ENCODE measurements at regions not wholly inside any gene's neighbourhood (a gene's known extent, or its start where the extent isn't known, plus 50 kb on each side); places are given as distances from the start of the nearest gene placed in this dataset.

DNA sequence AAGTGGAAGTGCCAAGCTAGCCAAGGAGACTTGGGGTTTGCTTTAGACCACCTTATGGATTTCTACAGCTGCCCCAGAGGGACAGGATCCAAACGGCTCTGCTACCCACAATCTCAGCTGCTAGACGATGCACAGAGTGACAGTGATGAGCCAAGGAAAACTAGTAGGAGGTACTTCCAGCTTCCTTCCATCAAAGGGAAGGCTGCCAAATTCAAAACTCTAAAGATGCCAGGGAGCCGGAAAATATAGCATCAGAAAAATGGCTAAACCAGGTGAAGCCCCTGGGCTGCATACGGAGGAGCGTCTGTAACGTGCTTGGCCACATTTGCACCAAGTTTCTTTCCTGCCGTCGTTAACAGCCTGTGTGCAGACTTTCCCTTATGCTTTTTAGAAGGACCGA, 245.5 kb upstream of the ZNF521 start:
- H3K36me3 ChIP-seq (ENCODE audit: insufficient read depth, low read length, poor library complexity, severe bottlenecking): no peaks in the 10 kb centered on the region
- CTCF ChIA-PET: no interaction called here
- H3K4me1 ChIP-seq (ENCODE audit: insufficient read depth, low read length, poor library complexity, severe bottlenecking): no peaks in the 10 kb centered on the region
- TF ChIP-seq, protein P1, sequence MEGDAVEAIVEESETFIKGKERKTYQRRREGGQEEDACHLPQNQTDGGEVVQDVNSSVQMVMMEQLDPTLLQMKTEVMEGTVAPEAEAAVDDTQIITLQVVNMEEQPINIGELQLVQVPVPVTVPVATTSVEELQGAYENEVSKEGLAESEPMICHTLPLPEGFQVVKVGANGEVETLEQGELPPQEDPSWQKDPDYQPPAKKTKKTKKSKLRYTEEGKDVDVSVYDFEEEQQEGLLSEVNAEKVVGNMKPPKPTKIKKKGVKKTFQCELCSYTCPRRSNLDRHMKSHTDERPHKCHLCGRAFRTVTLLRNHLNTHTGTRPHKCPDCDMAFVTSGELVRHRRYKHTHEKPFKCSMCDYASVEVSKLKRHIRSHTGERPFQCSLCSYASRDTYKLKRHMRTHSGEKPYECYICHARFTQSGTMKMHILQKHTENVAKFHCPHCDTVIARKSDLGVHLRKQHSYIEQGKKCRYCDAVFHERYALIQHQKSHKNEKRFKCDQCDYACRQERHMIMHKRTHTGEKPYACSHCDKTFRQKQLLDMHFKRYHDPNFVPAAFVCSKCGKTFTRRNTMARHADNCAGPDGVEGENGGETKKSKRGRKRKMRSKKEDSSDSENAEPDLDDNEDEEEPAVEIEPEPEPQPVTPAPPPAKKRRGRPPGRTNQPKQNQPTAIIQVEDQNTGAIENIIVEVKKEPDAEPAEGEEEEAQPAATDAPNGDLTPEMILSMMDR (conservative IDR thresholded peaks at IDR 0.05; ENCODE audit: low read depth, low read length): no peak
- TF ChIP-seq EZH2 (IDR thresholded peaks at IDR 0.05; ENCODE audit: borderline replicate concordance, low read depth, low read length, poor library complexity, severe bottlenecking): no peak
- no peak overlapping the region for H3K4me3 ChIP-seq (ENCODE audit: low read depth, low read length, poor library complexity, severe bottlenecking)
- no TSS peak for BruUV-seq (replicated peaks)
- no peak overlapping the region for H3K27ac ChIP-seq (ENCODE audit: low read depth, low read length, poor library complexity, severe bottlenecking)
- POLR2A ChIA-PET (ENCODE audit: low non-redundant PET): no interaction called here
- no peak for DNase-seq (ENCODE audit: low spot score)
- H3K27me3 ChIP-seq (replicated peaks; ENCODE audit: insufficient read depth, low read depth, low read length, poor library complexity): no peaks in the 10 kb centered on the region
- intact Hi-C loops (cut with micrococcal nuclease; ENCODE audit: unreplicated experiment): no loop called here
- H3K9me3 ChIP-seq (ENCODE audit: low read depth, low read length, poor library complexity, severe bottlenecking): peaks cover 4% of the 10 kb centered on the region

DNA sequence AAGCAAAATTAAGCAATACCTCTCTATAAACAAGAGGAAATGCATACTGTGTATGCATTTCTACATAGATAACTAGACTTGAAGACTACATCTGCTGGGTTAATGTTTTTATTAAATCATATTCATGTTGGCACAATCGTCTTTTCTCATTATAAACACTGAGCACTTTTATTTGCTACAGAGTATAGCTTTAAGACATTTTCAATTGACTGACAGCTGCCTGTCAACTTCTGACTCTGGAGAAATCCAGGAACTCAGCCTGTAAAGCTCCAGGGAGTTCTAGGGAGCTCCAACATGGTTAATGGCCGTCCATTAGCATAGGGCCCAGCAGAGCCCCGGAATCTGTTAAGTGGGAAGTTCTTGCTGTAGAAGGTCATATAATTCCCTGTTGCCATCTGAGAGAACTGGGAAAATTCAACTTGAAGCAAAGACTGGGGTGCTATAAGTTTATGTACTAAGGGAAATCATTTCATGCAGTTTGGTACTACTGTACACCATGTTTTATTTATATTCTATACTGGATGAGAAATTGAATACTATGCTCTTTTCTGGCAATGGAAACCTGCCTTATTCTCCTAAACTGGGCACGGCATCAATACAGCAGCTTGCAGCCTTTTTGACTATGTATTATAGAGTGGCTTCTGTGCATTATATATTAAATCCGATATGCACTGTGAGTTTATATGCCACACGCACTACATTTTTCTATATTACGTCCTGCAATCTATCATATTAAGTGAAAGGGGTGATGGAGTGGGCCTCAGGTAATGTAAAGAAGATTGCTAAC, 243.5 kb upstream of the ZNF521 start:
- H3K27me3 ChIP-seq (replicated peaks; ENCODE audit: insufficient read depth, low read depth, low read length, poor library complexity): no peaks in the 10 kb centered on the region
- POLR2A ChIA-PET (ENCODE audit: low non-redundant PET): no interaction called here
- BruUV-seq (replicated peaks): no TSS peak
- intact Hi-C loops (cut with micrococcal nuclease; ENCODE audit: unreplicated experiment): no loop called here
- CTCF ChIA-PET: no interaction called here
- H3K4me3 ChIP-seq (ENCODE audit: low read depth, low read length, poor library complexity, severe bottlenecking): no peak overlapping the region
- no peaks in the 10 kb centered on the region for H3K4me1 ChIP-seq (ENCODE audit: insufficient read depth, low read length, poor library complexity, severe bottlenecking)
- H3K9me3 ChIP-seq (ENCODE audit: low read depth, low read length, poor library complexity, severe bottlenecking): peaks cover 8% of the 10 kb centered on the region
- TF ChIP-seq, protein P1 (conservative IDR thresholded peaks at IDR 0.05; ENCODE audit: low read depth, low read length): no peak
- TF ChIP-seq EZH2 (IDR thresholded peaks at IDR 0.05; ENCODE audit: borderline replicate concordance, low read depth, low read length, poor library complexity, severe bottlenecking): no peak
- H3K36me3 ChIP-seq (ENCODE audit: insufficient read depth, low read length, poor library complexity, severe bottlenecking): no peaks in the 10 kb centered on the region
- no peak for DNase-seq (ENCODE audit: low spot score)
- H3K27ac ChIP-seq (ENCODE audit: low read depth, low read length, poor library complexity, severe bottlenecking): no peak overlapping the region

DNA sequence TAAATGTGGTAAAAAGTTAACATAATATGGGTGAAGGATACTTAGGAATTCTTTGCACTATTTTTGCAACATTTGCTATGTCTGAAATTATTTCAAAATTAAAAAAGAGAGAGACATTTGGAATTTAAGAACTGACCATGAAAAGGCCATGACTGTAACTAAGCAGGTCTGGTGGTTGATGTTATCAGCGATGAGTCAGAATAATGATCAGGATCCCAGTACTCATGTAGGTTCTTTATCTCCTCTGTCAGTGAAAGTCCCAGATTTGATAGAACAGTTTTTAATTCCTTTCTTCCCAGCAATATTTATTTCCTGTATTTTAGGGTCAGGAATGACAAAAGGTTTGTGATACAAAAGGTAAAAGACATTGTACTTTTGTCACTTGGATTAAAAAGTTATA, 242.4 kb upstream of the ZNF521 start:
- no TSS peak for BruUV-seq (replicated peaks)
- no peak for DNase-seq (ENCODE audit: low spot score)
- H3K36me3 ChIP-seq (ENCODE audit: insufficient read depth, low read length, poor library complexity, severe bottlenecking): no peaks in the 10 kb centered on the region
- ChIA-PET CTCF (no interaction called here), POLR2A (ENCODE audit: low non-redundant PET) (no interaction called here)
- H3K4me3 ChIP-seq (ENCODE audit: low read depth, low read length, poor library complexity, severe bottlenecking): no peak overlapping the region
- intact Hi-C loops (cut with micrococcal nuclease; ENCODE audit: unreplicated experiment): no loop called here
- no peak overlapping the region for H3K27ac ChIP-seq (ENCODE audit: low read depth, low read length, poor library complexity, severe bottlenecking)
- peaks cover 12% of the 10 kb centered on the region for H3K9me3 ChIP-seq (ENCODE audit: low read depth, low read length, poor library complexity, severe bottlenecking)
- no peaks in the 10 kb centered on the region for H3K4me1 ChIP-seq (ENCODE audit: insufficient read depth, low read length, poor library complexity, severe bottlenecking)
- no peaks in the 10 kb centered on the region for H3K27me3 ChIP-seq (replicated peaks; ENCODE audit: insufficient read depth, low read depth, low read length, poor library complexity)
- TF ChIP-seq EZH2 (IDR thresholded peaks at IDR 0.05; ENCODE audit: borderline replicate concordance, low read depth, low read length, poor library complexity, severe bottlenecking): no peak
- TF ChIP-seq, protein P1 (conservative IDR thresholded peaks at IDR 0.05; ENCODE audit: low read depth, low read length): no peak

Measured in A673 (cell line).